Right lobe of liver (tissue), 4 donors: ENCODE measurements at regions not wholly inside any gene's neighbourhood (a gene's known extent, or its start where the extent isn't known, plus 50 kb on each side); places are given as distances from the start of the nearest gene placed in this dataset.

Experiments
- CTCF ChIP-seq, 4 donors: fragments of 200-600 bp in 3 of 4; fragments of 450-650 bp in 1 of 4; IDR thresholded peaks; one replicate each; pipeline versions ENCODE4 v1.5.1 to v1.8.0; 2016 to 2022; ENCODE audit warnings: antibody characterized with exemption in 4 of 4, mild to moderate bottlenecking in 2 of 4
- POLR2A ChIP-seq: fragments of 450-650 bp; IDR thresholded peaks from one replicate; pipeline ENCODE4 v1.6.1; 2017; ENCODE audit warnings: antibody characterized with exemption, mild to moderate bottlenecking
- donor health status: DM: no; HTN: no; CAD: no.
- donor health status: DM: no; HTN: no; CAD: no.
- donor health status: DM: no; HTN: yes; CAD: no.

- TF ChIP-seq CTCF (IDR thresholded peaks at IDR 0.05) (no peak), POLR2A (no peak)
Measured at GRCh38 chr4:157818946-157819692, 353.7 kb downstream of the GASK1B start.
